Mammary epithelial cell (primary cell): ENCODE measurements at regions not wholly inside any gene's neighbourhood (a gene's known extent, or its start where the extent isn't known, plus 50 kb on each side); places are given as distances from the start of the nearest gene placed in this dataset.

Experiments
- CTCF ChIP-seq, 2 donors: IDR thresholded peaks in 1 of 2; conservative IDR thresholded peaks in 1 of 2; 2 replicates each; pipeline ENCODE4 v1.5.1; 2011 to 2012; ENCODE audit warnings: inconsistent platforms in 2 of 2, low read length in 2 of 2, mild to moderate bottlenecking in 2 of 2, control low read depth in 1 of 2, low read depth in 1 of 2; ENCODE audit not compliant: insufficient read depth in 1 of 2; ENCODE audit errors: extremely low read depth in 1 of 2
- EZH2 ChIP-seq: IDR thresholded peaks from 2 replicates; pipeline ENCODE4 v1.6.1; 2012; ENCODE audit warnings: low read length, inconsistent platforms, borderline replicate concordance

- no peak for TF ChIP-seq CTCF (conservative IDR thresholded peaks at IDR 0.05 in 1 of 2, IDR thresholded peaks at IDR 0.05 in 1 of 2; ENCODE audit: extremely low read depth in 1 of 2, insufficient read depth in 1 of 2, low read depth in 1 of 2, low read length in 2 of 2)
- no peak for TF ChIP-seq EZH2
Measured at GRCh38 chr2:160590664-160591063, 97.1 kb upstream of the RBMS1 start.
